PC-9 (cell line): ENCODE measurements at regions not wholly inside any gene's neighbourhood (a gene's known extent, or its start where the extent isn't known, plus 50 kb on each side); places are given as distances from the start of the nearest gene placed in this dataset.

Experiments
- EZH2 ChIP-seq: fragments of 200-600 bp; sonication (generic); IDR thresholded peaks from 2 replicates; pipeline ENCODE4 v1.8.0; 2017; ENCODE audit warnings: antibody characterized with exemption, low read depth
- TF ChIP-seq, protein P1 (sequence below): fragments of 200-600 bp; sonication (generic); conservative IDR thresholded peaks from 2 replicates; pipeline ENCODE4 v1.6.1; 2017; ENCODE audit warnings: mixed run types, antibody characterized with exemption, mild to moderate bottlenecking, moderate library complexity

DNA sequence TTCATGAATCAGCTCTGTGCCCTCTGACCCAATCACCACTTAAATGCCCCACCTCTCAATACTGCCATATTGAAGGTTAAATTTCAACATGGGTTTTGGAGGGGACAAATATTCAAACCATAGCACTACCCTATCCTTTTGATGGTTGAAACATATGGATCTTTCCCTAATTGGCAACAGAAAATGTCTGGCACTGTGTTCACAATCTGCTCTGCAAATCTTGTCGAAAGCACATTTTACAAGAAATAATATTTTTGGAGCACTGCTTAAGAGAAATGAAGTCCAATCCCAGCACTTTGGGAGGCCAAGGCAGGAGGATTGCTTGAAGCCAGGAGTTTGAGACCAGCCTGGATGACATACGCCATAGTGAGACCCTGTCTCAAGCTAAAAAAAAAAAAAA, 130.6 kb upstream of the FAM9C start:
- TF ChIP-seq EZH2: no peak
- TF ChIP-seq, protein P1, sequence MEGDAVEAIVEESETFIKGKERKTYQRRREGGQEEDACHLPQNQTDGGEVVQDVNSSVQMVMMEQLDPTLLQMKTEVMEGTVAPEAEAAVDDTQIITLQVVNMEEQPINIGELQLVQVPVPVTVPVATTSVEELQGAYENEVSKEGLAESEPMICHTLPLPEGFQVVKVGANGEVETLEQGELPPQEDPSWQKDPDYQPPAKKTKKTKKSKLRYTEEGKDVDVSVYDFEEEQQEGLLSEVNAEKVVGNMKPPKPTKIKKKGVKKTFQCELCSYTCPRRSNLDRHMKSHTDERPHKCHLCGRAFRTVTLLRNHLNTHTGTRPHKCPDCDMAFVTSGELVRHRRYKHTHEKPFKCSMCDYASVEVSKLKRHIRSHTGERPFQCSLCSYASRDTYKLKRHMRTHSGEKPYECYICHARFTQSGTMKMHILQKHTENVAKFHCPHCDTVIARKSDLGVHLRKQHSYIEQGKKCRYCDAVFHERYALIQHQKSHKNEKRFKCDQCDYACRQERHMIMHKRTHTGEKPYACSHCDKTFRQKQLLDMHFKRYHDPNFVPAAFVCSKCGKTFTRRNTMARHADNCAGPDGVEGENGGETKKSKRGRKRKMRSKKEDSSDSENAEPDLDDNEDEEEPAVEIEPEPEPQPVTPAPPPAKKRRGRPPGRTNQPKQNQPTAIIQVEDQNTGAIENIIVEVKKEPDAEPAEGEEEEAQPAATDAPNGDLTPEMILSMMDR: no peak
